HK-2 (cell line): ENCODE measurements at regions not wholly inside any gene's neighbourhood (a gene's known extent, or its start where the extent isn't known, plus 50 kb on each side); places are given as distances from the start of the nearest gene placed in this dataset.

Experiments used
- DNase-seq: peaks from one replicate; pipeline ENCODE4 v3.0.0-alpha.2; 2018; ENCODE audit not compliant: unreplicated experiment

GRCh38 chr2:221145396-221145795 lies 426.7 kb downstream of the EPHA4 start:
- no peak for DNase-seq

DNA sequence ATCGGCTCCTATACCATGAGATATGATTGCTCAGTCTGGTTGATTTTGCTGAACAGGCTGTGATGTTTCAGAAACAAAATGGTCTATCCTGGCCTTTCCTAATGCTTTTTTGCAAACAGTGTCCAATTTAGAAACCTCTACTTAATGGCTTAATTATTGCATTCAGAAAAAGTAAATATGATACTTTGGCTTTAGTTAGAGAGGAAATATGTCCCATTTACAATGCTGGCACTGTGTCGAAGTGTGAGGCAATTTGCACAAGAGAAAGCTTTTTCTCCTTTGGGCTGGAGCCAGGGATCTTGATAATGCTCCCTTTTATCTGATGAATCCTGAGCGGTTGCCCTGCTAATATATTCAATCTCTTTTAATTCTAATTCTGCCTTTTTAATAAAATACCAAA lies 418.9 kb downstream of the EPHA4 start:
- no peak for DNase-seq

- DNase-seq: no peak
These were observed 417.9 kb downstream of the EPHA4 start for GRCh38 chr2:221154176-221154575.

DNA sequence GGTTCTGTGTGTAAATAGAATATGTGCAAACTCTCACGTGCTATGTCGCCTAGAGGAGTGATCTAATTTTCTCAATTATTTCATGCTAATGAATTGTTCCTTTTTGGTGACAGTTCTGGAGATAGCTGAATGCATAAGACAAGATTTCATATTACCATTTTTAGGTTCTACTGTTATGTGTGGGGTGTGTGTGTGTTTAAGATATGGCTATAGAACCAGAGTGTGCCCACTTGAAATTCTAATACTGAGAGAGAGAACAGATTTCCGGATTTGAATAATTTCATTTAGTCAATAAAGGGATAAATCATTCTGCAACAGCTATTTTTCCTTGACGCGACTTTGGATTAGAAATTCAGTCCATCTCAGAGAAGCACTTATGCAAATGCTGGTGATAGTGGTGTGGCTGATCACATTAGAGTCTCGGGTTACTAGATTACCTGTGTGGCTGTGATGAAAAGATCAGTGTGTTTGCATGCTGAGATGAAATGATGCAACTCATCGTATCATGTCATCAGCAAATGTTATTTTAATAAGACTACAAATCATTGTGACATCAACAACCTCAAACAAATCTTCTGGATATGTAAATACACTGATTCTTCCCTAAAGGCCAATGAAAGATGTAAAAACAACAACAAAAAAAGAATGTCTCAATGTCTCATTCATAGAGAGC lies 415.9 kb downstream of the EPHA4 start:
- DNase-seq: no peak

DNA sequence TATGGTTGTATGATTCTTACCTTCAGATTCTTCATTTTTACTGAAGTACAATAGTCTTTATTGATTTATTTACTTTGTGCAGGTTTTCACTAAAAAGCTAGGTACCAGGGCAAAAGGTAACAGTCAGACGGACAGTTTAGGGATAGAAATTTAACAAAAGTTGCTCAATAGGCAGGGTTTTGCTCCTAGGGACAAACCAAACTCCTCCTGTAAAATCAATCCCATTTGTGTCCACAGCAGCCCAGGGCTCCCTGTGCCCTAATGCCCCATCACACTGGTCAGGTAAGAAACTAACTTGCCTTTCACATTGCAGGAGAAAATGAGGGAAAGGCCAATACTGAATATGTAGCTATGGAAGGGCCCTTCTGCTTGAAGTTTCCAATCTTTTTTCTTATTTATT lies 410.9 kb downstream of the EPHA4 start:
- no peak for DNase-seq

DNA sequence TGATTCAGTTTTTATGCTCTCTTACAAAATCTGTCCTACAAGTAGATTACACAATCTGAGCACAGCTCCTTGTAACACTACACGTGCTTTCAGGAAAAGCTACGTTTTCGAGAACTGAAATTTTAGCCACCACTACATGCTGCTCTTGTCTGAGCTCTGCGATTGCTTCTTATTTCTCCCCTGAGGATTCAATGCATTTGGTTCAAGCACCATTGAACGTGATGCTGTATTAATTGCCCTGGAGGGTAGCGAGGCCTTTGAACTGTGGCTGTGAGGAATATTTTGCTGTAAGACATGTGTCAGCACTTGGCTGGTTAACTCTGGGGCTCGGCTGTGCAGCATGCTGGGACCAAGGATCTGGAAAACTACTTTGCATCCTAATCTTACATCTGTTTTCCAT lies 405.8 kb downstream of the EPHA4 start:
- DNase-seq: no peak

- no peak for DNase-seq
These were observed 404.5 kb downstream of the EPHA4 start for GRCh38 chr2:221167561-221167960.

- DNase-seq: no peak
These were observed 402.4 kb downstream of the EPHA4 start for GRCh38 chr2:221169724-221170123.

DNA sequence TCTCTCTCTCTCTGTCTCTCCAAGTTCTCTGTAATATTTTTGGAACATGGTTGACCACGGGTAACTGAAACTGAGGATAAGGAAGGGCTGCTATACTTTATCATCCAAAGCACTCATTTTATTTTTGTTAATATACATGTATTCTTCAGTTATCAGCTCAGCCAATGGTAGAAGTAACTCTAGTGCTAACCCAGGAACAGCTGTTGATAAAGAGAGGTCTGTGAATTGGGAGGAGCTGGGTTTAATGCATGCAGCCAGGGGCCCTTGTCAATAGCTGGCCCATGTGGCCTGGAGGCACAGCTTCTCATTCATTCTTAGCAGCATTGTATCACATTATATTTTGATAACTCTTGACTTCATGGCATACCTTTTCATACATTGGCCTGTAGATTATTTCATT lies 401.6 kb downstream of the EPHA4 start:
- no peak for DNase-seq

DNA sequence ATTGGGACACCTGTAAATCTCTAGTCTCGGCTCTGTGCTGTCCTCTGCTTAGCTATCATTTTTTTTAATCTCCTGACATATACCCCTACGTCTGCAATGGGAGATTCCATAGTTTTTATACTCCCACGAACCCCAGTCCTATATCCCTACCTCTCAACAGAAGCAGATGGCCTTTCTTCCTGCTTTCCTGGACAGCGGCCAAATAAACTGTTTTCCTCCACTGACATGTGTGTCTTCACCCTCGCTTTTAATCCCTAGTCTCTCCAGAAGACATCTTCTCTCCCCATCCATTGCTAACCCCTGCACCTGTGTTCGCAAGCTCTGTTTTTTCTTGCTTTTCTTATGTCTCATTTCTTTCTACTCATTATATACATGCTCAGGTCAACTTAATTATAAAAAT lies 395.4 kb downstream of the EPHA4 start:
- no peak for DNase-seq

- no peak for DNase-seq
These were observed 394.0 kb downstream of the EPHA4 start for GRCh38 chr2:221178139-221178538.

DNA sequence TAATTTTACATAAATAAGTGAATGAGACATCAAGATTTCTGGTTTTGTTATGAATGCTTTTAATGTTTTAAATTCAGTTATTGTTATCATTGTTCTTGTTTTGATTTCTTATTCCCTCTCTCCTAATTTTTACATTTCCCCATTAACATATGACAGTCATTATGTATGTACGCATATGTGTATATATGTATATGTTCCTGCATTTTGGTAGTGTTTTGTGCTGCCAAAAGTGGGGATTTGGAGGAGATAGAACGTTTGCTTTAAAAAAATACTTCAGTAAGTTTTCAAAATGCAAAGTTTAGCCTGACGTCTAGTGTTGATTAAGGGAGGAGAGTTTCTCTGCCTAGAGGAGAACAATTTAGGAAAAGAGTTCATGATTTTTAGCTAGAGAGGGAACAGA lies 385.2 kb downstream of the EPHA4 start:
- DNase-seq: no peak

GRCh38 chr2:221189431-221190067 lies 382.6 kb downstream of the EPHA4 start:
- DNase-seq: no peak

GRCh38 chr2:221195829-221196228 lies 376.3 kb downstream of the EPHA4 start:
- DNase-seq: no peak

DNA sequence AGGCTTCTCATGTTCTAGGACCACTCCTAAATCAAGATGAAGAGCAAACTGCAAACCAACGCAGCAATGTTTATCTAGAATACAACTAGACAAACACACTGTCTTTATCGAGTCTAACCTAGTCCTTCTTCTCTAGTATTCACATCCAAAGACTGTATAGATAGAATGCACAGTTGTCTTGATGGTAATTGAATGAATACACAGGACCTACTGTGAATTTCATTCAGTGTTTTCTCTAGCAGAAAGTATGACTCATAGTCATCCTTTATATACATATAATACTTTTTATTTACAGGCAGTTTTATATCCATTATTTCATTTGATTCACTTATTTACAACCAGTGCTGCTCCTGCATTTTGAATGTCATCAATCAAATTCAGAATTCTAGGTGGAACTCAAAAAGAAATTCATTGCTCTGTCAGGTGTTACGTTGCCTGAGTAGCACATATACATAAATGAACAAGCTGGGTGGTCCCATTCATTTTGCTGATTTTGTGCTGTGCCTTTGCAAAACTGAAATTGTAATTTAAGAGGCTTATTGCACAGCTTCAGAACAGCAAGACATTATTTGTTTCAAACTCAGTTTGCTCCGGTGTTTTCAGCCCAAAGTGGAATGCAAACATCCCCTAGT lies 374.8 kb downstream of the EPHA4 start:
- DNase-seq: no peak

GRCh38 chr2:221198309-221198708 lies 373.8 kb downstream of the EPHA4 start:
- no peak for DNase-seq

GRCh38 chr2:221200184-221200839 lies 371.8 kb downstream of the EPHA4 start:
- DNase-seq: no peak

DNA sequence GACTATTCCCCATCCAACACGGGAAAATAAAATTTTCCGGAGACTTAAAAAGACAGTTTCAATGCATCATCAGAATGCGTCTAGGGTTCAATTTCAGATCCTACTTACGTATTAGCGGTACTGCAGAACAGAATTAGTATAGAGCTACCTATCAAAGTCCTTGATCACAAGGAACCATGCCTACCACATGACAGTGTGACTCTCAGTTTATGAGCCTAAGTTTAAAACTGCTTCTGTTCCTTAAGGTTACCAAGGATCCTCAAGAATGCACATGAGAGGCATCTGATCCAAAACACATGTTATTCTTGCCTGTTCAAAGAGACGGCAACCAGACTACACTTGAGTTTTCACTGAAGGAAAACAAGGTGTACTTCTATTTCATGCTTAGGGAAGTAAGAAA lies 369.7 kb downstream of the EPHA4 start:
- no peak for DNase-seq

GRCh38 chr2:221203125-221203524 lies 369.0 kb downstream of the EPHA4 start:
- DNase-seq: no peak

- no peak for DNase-seq
These were observed 368.2 kb downstream of the EPHA4 start for GRCh38 chr2:221203856-221204255.

- no peak for DNase-seq
These were observed 367.4 kb downstream of the EPHA4 start for GRCh38 chr2:221204699-221205098.

GRCh38 chr2:221205103-221205673 lies 366.9 kb downstream of the EPHA4 start:
- no peak for DNase-seq

DNA sequence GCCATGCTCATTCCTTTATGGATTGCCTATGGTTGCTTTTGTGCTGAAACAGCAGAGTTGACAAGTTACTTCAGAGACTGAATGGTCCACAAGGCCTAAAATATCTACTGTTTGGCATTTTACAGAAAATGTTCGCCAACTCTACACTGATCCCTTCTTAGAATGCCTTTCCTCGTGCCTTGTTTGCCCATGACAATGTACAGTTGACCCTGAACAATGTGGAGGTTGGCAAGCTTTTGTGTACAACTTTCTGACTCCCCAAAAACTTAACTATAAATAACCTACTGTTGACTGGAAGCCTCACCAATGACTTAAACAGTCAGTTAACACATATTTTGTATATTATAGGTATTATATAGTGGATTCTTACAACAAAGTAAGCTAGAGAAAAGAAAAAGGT lies 361.4 kb downstream of the EPHA4 start:
- DNase-seq: no peak
